ENCODE measurements at regions not wholly inside any gene's neighbourhood (a gene's known extent, or its start where the extent isn't known, plus 50 kb on each side); places are given as distances from the start of the nearest gene placed in this dataset.

GRCh38 chr9:21679432-21679831, 123.0 kb upstream of the MTAP start:
- TF ChIP-seq POLR2A (IDR thresholded peaks at IDR 0.05; ENCODE audit: low read depth, low read length) (no peak), POLR2AphosphoS5 (IDR thresholded peaks at IDR 0.05; ENCODE audit: low read depth, low read length) (no peak), TAF1 (IDR thresholded peaks at IDR 0.05; ENCODE audit: low read depth, low read length) (no peak), SPI1 (IDR thresholded peaks at IDR 0.05; ENCODE audit: low read depth, low read length) (no peak), PAX5 (IDR thresholded peaks at IDR 0.05; ENCODE audit: insufficient read depth, low read length, severe bottlenecking) (no peak)

Data from GM12891 (cell line).